Hepatic stellate cell (primary cell): ENCODE measurements at regions not wholly inside any gene's neighbourhood (a gene's known extent, or its start where the extent isn't known, plus 50 kb on each side); places are given as distances from the start of the nearest gene placed in this dataset.
A peak's percentile ranks its signal among the peaks of the same experiment; 100 is the strongest.
"Not testable (repeated sequence)": the region's sequence is repeated elsewhere in the genome, so short reads cannot be mapped to it uniquely, and the experiment has no call there.

Source experiments
- DNase-seq: peaks from one replicate; pipeline ENCODE4 v3.0.0; 2011; ENCODE audit warnings: low spot score

- DNase-seq: no peak
Measured at GRCh38 chr4:134708616-134709015, 507.0 kb upstream of the PABPC4L start.

DNA sequence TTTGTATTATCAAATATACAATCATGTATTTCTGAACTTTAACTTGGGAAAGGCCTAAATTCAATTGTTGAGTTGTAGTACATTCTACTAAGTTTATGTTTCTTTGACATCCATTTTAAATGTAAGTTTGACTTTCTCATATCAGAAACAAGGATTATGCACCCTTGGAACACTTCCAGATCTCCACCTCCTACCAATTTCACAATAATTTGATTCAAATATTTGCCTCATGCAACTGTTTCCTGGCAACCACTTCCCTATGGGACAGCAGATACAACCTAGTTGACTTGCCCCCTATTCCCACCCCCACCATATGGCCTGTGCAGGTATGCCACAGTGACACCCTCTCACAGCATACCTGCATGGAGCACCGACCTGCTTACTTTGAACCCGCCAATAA is 506.4 kb upstream of the PABPC4L start:
- no peak for DNase-seq

DNA sequence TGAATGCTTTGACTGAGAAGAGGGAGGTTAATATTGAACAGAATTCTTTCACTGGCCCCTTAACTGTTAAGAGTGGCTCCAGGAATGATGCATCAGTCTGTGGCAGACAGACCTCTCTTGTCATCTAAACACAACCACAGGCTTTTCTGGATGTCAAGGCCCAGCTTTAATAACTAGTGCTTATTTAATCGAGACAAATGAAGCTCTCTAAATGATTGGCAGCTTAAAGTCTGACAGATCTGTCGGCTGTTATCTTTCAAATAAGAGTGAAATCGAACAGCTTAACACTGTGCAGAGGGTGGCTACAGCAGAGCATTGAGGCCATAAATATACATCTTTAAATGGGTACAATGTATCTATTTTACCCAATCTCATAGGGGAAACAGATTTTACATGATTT is 500.8 kb upstream of the PABPC4L start:
- DNase-seq: no peak

DNA sequence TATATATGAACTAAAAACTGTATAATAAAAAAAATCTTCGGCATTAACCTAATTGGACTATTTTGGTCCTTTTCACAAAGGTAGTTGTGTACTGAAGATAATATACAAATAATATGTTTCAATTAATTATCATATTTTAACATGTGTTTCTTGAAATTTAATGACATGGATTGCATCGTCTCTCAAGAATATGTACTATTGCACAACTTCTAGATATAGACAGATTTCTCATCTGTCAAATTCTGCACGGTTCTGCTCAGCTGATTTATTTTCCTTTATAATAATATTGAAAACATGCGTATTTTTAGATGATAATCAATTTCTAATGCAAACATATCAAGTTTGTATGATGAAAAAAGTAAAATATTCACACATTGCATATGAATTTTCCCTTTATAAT is 498.7 kb upstream of the PABPC4L start:
- no peak for DNase-seq

DNA sequence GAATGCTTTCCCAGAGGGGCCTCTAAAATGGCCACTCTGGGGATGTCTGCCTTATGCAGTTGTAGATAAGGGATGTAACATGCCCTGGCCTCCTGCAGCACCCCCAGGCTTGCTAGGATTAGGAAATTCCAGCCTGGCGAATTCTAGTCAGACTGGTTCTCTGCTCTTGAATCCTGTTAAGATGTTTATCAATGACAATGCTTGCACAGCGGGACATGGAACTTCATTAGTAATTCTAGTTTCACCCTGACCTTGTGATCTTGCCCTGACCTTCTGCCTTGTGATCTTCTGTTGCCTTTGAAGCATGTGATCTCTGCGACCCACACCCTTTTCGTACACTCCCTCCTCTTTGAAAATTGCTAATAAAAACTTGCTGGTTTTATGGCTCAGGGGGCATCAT is 497.2 kb upstream of the PABPC4L start:
- DNase-seq: not testable (repeated sequence)

GRCh38 chr4:134695433-134695832 is 493.8 kb upstream of the PABPC4L start:
- DNase-seq: no peak

DNA sequence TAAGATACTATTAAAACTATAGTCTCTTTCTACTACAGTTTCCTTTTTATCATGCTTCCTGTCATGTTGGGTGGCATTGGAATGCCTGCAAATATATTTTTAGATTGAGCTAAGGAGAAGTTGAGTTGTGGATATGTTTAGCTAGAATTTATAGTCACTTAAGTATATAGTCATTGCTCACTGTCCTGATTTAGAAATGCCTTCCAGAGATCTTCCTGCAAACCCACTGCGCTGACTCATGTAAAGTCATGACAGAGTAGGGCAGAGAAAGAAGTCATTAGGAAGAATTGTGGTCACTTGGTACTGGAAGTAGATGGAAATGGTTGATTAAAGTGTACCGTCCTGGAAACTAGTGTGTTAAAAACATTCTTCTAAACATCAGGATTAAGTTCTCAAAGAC is 490.3 kb upstream of the PABPC4L start:
- DNase-seq: no peak

DNA sequence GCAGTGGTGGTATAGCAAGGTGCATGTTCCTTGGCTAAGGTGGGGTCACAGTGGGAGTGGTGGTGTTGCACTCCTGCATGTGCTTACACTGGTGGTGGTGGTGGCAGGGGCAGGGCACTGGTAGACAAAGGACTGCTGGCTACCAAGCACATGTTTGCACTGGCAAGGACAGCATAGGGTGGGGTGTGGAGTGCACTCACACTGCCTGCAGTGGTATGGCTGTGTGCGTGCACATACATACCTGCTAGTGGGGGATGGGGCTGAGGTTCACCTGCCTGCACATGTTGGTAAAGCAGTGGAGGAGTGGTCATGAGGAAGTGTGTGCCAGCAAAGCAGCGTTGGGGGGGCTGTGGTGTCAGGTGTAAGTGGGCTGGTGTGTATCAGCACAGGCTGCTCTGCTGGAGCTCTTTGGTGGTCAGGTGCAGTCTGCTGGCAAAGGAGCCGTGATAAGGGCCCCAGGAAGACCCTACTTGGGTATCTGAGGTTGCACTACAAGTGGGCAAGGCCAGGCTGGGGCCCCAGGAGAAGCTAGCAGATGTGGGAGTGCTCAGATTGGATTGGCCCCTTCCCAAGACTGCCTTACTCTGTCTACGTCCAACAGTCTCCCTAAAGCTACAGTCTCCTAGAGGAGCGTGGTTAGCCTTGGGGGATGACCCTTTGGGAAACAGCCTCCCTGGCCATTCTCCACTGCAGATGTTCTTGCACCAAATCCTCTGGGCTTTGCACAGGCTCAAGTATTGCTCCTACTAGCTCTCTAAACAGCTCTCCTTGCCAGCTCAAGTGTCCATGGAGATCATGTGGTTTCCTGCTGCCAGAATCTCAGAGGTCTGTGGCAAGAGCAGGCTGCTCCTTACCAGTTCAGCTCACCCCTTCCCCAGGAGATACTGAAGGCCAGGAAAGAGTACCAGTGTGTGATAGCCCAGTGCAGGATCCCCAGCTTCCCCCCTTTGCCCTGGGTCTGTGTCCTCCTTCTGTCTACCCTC is 486.3 kb upstream of the PABPC4L start:
- DNase-seq: no peak

DNA sequence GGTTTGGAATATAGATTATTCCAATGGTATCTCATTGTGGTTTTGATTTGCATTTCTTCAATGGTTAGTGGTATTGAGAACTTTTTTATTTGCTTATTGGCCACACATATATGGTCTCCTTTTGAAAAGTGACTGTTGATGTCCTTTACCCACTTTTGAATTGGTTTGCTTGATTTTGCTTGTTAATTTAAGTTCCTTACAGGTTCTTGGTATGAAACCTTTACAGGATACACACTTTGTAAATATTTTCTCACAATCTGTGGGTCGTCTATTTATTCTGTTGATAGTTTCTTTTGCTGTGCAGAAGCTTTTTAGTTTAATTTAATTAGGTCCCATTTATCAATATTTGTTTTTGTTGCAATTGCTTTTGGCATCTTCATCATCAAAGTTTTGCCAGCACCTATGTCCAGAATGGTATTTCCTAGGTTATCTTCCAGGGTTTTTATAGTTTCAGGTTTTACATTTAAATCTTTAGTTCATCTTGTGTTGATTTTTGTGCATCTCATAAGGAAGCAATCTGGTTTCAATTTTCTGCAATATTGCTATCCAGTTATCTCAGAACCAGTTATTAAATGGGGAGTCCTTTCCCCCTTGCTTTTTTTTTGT is 475.7 kb upstream of the PABPC4L start:
- DNase-seq: no peak

- no peak for DNase-seq
Measured at GRCh38 chr4:134668237-134668636, 466.6 kb upstream of the PABPC4L start.

- no peak for DNase-seq
Measured at GRCh38 chr4:134666640-134667039, 465.1 kb upstream of the PABPC4L start.

DNA sequence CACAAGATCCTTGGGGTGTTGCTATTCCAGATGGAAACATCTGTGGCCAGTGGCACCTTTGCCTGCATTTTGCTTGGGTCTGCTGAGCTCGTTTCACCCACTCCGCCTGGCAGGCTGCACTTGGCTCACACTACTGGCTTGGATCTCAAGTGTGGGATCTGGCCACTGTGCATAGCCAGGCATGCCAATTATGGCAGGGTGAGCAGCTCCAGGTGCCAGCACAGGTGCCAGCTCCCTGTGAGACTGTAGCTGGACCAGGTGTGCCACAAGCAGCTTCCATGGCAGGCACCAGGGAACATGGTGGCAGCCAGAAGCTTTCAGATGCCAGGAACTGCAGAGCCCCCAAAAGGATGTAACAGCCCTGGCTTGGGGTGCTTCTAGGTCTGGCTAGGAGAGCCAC is 463.8 kb upstream of the PABPC4L start:
- DNase-seq: no peak

DNA sequence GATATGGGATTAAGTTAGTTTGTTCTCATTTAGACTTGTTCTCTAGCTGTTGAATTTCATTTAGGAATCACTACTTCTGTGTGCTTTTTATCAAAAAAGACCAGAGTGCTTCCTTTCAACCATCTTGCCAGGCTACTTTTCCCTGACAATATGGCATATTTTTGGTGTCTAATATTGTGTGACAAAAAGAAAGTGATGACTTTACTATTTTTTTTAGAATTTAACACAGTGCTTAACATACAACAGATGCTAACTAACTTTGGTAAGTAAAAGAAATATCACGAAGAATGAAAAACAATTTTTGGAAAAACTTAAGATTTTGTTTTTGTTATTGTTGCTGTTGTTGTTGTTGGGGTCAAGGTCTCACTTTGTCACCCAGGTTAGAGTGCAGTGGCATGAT is 462.2 kb upstream of the PABPC4L start:
- no peak for DNase-seq

- DNase-seq: no peak
Measured at GRCh38 chr4:134650461-134650860, 448.9 kb upstream of the PABPC4L start.

DNA sequence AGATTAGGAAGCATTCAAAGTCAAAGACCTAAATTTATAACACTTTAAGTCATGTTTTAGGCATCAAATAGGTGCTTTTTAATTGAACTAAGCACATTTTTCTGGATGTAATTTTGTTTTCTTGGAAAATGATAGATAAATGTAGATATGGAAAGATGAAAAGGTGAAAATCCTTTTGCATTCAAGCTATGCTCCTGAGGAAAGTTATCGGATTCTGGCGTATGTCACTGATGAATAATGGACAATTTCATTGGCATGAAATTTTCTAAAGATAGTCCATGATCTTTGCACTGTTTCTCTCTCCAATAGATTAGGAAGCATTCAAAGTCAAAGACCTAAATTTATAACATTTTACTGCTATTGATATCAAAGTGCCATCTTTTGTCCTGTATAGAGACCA is 444.2 kb upstream of the PABPC4L start:
- DNase-seq: no peak

GRCh38 chr4:134636338-134637051 is 434.9 kb upstream of the PABPC4L start:
- no peak for DNase-seq

DNA sequence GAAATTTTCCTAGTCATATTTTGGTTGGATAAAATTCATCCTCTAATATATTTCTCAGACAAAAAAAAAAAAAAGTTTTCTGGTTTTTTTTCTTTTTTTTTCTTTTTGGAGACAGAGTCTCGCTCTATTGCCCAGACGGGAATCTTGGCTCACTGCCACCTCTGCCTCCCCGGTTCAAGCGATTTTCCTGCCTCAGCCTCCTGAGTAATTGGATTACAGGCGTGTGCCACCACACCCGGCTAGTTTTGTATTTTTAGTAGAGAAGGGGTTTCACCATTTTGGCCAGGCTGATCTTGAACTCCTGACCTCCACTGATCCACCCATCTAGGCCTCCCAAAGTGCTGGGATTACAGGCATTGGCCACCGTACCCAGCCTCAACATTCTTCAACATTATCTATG is 432.7 kb upstream of the PABPC4L start:
- DNase-seq: no peak

DNA sequence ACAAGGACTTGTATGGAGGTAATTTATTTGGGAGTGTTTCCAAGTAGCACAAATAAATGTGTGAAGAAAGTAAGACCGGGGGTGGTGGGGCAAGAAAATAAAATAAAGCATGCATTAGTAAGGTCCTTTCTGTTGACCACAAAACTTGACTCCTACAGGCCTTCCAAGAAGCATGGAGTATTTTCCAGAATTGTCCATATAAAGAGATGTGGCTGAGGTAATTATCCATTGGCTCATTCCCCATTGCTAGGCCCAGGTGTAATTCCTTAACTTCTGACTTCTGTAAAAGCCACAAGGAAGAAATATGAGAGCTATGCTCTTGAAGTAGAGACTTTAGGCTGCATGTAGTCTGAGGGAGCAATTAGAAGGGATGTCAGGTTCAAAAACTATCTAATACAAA is 430.5 kb upstream of the PABPC4L start:
- DNase-seq: no peak

- DNase-seq: no peak
Measured at GRCh38 chr4:134628066-134628465, 426.5 kb upstream of the PABPC4L start.

GRCh38 chr4:134627366-134627765 is 425.8 kb upstream of the PABPC4L start:
- DNase-seq: no peak

DNA sequence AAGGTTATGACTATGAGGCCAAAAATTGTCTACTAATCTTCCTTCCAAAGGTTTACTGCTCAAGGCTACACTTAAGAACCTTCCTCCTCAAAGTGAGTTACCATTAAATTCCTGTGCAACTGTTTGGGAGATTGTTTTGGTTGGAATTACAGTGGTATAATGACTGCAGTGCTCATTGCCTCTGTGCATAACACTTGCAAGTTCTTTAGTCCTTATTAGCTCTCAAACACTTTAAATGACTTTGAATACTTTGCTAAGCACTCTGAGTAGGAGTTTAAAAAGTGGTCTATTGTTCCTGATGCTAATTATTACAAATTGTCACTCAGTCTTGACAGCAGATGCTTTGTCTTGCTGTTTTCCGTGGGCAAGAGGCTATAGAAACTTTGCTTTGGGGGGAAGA is 422.8 kb upstream of the PABPC4L start:
- DNase-seq: no peak

GRCh38 chr4:134622626-134623575 is 421.3 kb upstream of the PABPC4L start:
- DNase-seq: peak; percentile 2
